ENCODE measurements at regions not wholly inside any gene's neighbourhood (a gene's known extent, or its start where the extent isn't known, plus 50 kb on each side); places are given as distances from the start of the nearest gene placed in this dataset.
A peak's percentile ranks its signal among the peaks of the same experiment; 100 is the strongest.

GRCh38 chr5:74248576-74248975 is 392.0 kb downstream of the ENC1 start:
- no peak for DNase-seq

DNA sequence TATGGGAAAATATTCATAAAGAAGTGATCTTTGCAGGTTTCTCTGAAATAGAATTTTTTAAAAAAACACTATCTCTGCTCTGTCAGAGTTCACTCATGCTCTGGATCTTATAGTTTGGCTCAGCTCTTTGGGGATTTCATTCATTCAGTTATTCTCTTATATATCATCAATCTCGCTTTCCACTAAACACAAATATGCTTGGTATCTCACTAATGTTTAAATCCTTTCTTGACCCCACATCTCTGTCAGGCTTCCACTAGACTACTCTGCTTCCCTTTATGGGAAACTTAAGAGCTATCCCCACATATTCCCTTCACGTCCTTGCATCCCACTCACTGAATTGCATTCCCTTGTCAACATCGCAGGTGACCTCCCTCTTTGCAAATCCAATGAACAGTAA is 396.1 kb downstream of the ENC1 start:
- no peak for DNase-seq

DNA sequence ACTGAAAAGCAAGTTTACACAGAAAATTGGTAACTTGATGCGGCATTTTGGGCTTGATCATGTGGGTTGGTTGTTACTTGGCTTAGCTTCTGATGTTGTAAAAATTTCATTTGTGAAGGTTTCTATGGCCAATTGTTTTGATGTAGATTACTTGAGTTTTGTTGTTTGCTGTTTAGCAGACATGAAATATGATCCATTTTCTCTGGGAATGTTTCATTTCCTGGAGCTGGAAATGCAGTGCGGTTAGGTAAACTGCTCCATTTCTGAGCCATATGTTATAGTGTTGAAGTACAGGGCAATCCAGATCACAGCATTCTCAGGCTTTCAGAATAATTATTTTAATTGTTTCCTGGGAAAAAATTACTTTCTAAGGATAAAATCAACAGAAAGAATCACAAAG is 396.9 kb downstream of the ENC1 start:
- no peak for DNase-seq

- DNase-seq = no peak
Measured at GRCh38 chr5:74242516-74242915, 398.0 kb downstream of the ENC1 start.

DNA sequence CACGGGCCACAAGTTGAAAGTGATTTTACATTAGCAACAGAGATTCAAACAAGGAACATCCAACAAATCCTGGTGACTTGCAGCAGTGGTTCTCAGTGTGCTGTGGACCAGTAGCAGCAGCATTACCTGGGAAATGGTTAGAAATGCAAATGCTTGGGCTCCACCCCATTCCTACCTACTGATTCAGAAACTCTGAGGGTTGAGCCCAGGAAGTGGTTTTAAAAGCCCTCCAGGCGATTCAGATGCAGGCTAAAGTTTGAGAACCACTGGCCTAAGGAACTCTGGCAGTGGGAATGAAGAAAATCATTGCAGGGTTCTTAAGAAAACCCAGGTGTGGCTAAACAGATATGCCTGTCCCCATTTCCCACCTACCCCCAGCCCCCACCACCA is 398.8 kb downstream of the ENC1 start:
- DNase-seq = peak; percentile 34

GRCh38 chr5:74240783-74241750 is 399.5 kb downstream of the ENC1 start:
- DNase-seq = no peak

- DNase-seq = no peak
Measured at GRCh38 chr5:74239261-74239660, 401.3 kb downstream of the ENC1 start.

GRCh38 chr5:74237571-74238145 is 402.9 kb downstream of the ENC1 start:
- no peak for DNase-seq

DNA sequence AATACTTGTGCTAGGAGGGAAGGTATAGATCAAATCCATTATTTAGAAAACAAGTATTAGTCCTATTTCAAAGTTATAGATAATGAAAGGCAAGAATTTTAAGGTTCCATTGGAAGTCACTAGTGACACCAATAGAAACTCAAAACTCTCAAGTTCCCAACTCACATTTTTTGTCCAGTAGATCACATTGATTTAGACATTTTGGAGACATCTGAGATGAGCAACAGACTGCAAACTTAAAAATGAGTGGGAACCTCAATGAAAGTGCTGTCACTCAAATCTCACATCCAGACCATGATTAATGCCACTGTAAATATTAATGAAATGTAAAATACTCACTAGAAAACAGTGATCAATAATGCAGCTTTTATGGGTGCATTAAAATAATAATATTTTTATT is 405.0 kb downstream of the ENC1 start:
- DNase-seq = no peak

DNA sequence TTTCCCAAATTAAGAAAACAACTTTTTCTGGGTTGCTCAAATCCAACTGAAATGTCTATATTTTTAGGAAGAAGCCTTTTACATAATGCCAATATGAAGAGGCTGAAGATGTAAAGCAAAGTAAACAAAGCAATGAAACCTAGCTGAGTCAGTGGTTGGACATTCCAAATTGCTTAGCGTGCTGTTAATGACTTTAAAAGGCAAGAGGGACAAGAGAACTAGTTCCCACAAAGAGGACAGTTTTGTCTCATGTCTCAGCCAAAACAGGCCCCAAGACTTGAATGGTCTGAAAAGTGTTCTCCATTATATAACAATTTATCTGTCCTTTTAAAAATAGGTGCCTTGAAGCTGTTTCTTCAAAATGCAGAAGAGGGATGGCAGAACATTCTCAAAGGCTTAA is 407.0 kb downstream of the ENC1 start:
- DNase-seq = peak; percentile 33

DNA sequence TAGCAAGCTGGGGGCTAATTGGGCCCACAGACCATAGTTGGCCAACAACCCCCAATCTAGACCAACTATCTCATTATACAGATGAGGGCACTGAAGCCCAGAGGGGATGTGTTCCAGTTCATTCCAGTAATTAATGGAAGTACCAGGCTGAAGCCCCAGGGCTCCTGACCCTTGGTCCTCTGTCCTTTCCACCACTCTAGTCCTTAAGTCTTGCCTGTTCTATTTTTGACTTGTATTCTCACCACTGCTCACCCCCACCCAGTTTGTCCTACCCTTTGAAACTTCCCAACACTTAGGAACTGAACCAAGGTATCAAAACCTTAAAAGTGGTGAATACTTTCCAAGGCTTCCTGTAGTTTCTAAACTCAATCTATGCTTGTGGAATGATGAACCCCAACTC is 407.4 kb downstream of the ENC1 start:
- no peak for DNase-seq

DNA sequence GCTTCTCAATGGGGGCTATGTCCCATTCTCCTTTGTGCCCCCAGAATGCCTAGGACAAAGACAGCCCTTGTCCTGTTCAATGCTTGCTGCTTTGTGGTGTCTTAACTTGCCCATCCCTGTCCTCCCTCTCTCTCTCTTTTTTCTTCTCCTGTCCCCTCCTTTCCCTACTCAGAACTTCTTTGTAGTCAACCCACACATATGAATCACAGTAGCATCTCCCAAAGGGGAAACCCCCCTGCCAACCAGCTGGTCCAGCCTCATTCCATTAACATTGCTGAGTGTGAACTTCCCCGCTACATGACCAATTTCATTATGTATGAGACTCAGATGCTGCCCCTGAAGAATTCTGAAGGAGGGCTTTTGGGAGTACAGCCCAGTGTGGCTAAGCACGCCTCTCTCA is 408.3 kb downstream of the ENC1 start:
- DNase-seq = peak; percentile 80

GRCh38 chr5:74231697-74232096 is 408.8 kb downstream of the ENC1 start:
- DNase-seq = no peak

DNA sequence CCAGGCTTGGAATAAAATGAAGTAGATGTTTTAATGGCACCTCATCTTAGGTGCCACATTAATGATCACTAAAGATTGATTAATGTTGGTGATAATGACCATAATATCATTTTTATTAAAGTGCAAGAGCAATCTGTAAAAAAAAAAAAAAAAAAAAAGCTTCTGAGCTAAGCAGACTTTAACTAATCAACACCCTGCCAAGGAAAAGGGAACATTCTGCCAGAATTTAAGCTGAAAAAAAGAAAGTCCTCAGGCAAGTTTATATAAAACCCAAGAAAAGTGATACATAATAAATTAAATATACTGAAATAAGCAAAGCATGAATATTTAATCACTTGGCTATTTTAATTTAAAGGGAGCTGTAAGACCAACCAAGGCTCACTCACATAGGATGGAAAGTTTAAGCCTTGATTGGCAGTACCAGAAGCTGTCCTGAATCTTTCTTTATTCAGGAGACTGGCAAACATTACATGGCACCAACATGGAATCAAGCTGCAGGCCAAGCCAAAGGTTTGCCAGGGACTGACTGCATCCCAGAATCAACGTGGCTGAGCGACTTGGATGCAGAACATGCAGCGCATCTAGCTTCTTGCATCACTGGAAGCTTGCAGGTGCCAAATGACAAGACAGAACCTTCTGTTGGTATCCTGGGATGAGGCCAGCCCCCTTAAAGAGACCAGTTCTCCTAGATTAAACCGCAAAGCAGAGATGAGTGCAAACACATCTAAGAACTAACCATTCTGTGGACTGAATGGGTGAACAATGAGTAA is 413.6 kb downstream of the ENC1 start:
- no peak for DNase-seq

DNA sequence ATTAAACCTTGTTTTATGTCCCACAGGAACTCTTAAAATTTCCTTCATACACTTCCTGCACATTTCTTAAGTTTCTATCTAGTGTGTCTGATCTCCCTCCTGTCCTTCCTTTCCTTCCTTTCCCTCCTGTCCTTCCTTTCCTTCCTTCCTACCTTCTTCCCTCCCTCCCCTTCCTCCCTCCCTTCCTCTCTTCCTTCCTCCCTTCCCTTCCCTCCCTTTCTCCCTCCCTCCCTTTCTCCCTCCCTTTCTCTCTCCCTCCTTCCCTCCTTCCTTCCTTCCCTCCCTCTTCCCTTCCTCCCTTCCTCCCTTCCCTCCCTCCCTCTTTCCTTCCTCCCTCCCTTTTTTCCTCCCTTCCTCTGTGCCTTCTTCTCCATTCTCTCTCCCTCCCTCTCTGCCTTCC is 414.9 kb downstream of the ENC1 start:
- no peak for DNase-seq

DNA sequence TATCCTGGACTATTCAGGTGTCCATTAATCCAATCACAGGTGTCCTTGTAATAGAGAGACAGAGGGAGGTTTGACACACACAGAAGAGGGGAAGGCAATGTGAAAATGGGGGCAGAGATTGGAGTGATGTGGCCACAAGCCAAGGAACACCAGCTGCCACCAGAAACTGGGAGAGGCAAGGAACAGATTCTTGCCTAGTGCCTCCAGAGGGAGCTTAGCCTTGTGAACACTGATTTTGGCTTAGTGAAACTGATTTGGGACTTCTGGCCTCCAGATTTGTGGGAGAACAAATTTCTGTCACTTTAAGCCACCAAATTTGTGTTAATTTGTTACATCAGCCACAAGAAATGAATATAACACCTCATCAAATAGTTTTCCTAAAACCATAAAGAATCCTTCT is 416.2 kb downstream of the ENC1 start:
- DNase-seq = no peak

DNA sequence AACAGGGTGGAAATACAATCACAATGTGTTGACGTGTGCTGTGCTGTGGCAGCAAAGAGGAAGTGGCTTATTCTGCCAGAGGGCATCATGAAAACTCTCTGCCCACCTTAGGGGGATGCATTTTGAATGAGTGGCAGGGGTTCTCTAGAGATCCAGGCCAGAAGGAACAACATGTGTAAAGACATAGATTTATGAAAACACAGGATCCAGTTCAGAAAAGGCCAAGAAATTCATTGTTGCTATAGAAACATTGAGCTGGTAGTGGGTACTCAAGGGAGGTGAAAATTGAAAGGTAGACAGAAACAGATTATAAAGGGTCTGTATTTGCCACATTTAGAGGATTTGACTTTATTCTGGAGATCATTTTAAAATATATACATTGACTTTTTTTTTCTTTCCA is 417.7 kb downstream of the ENC1 start:
- no peak for DNase-seq

DNA sequence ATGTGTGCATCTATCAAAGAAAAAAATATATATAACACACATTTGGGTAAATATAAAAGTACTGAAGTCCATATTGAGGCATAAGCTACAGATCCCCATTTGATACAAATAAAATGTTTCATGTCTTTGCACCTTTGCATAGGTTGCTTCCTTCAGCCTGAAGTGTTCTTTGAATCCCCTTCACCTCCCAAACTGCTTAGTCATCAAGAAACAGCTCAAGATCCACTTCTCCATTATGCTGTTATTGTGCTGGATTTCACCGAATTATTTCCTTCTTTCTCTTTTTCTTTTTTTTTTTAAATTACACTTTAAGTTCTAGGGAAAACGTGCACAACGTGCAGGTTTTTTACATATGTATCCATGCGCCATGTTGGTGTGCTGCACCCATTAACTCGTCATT is 419.1 kb downstream of the ENC1 start:
- no peak for DNase-seq

DNA sequence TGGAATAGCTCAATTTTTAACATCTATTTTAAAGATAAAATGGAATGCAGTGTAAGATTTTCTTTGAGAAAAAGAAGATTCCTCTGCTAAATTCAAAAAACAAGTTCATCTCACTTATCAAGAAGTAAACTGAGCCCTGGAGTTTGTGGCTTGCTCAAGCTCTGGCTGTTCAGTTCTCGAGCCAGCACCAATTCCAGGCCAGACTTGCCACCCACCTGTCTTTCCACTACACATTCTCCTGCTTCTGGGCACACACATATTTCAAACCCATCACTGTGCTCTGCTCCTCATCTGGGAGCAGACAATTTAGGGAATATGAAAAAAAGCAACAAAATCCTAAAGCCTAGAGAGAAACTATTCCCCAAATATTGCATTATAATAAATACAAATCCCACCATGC is 424.5 kb downstream of the ENC1 start:
- no peak for DNase-seq

- DNase-seq = no peak
Measured at GRCh38 chr5:74212336-74212735, 428.2 kb downstream of the ENC1 start.

GRCh38 chr5:74209571-74209970 is 431.0 kb downstream of the ENC1 start:
- no peak for DNase-seq

- no peak for DNase-seq
Measured at GRCh38 chr5:74206579-74207550, 433.7 kb downstream of the ENC1 start.
